WTC11 (cell line): ENCODE measurements at regions not wholly inside any gene's neighbourhood (a gene's known extent, or its start where the extent isn't known, plus 50 kb on each side); places are given as distances from the start of the nearest gene placed in this dataset.

Source experiments
- ATAC-seq: fragments of 200-7000 bp; cut with Tn5 transposase; 2 replicates; pipeline ENCODE4 v1.10.0; 2021; ENCODE audit warnings: mild to moderate bottlenecking, moderate library complexity
- CTCF ChIA-PET: fragments of 300-600 bp; sonication (Branson Sonifier 250); formaldehyde crosslinking; loops from one replicate; lab custom pipeline; 2021; ENCODE audit warnings: antibody characterized with exemption; lab: Charles Lee
- POLR2A ChIA-PET: fragments of 350-600 bp; sonication (Branson Sonifier 250); formaldehyde crosslinking; loops from one replicate; lab custom pipeline; 2021; ENCODE audit warnings: antibody characterized with exemption; lab: Charles Lee
- DNase-seq: peaks from one replicate; pipeline ENCODE4 v3.0.0; 2021; ENCODE audit warnings: low spot score
- H3K27ac Mint-ChIP-seq: 2 replicates; pipeline ENCODE4 v1.8.0; 2021; ENCODE audit warnings: mixed read lengths
- H3K27me3 Mint-ChIP-seq: 2 replicates; pipeline ENCODE4 v1.8.0; 2021; ENCODE audit warnings: low read depth, mild to moderate bottlenecking, moderate library complexity, mixed read lengths
- H3K36me3 Mint-ChIP-seq: 2 replicates; pipeline ENCODE4 v1.8.0; 2021; ENCODE audit warnings: mixed read lengths
- H3K4me1 Mint-ChIP-seq: 2 replicates; pipeline ENCODE4 v1.8.0; 2022; ENCODE audit warnings: mixed read lengths
- H3K4me3 Mint-ChIP-seq: 2 replicates; pipeline ENCODE4 v1.8.0; 2021; ENCODE audit warnings: mild to moderate bottlenecking, moderate library complexity, mixed read lengths
- H3K9me3 Mint-ChIP-seq: 2 replicates; pipeline ENCODE4 v1.8.0; 2021; ENCODE audit warnings: mixed read lengths
- ATF1 ChIP-seq: sonication (generic); formaldehyde crosslinking; IDR thresholded peaks from 2 replicates; pipeline ENCODE4 v1.8.1; 2023; ENCODE audit warnings: mild to moderate bottlenecking, moderate library complexity, missing genetic modification reagents
- ATF2 ChIP-seq: sonication (generic); formaldehyde crosslinking; IDR thresholded peaks from 2 replicates; pipeline ENCODE4 v1.8.1; 2022; ENCODE audit warnings: low read depth, missing genetic modification reagents, borderline replicate concordance
- CBFB ChIP-seq: sonication (generic); formaldehyde crosslinking; IDR thresholded peaks from 2 replicates; pipeline ENCODE4 v1.8.1; 2022; ENCODE audit warnings: mild to moderate bottlenecking, low read depth, missing genetic modification reagents
- CTCF ChIP-seq: fragments of 200-600 bp; IDR thresholded peaks from 2 replicates; pipeline ENCODE4 v1.8.0; 2022; ENCODE audit warnings: antibody characterized with exemption
- ESRRA ChIP-seq: sonication (generic); formaldehyde crosslinking; IDR thresholded peaks from 2 replicates; pipeline ENCODE4 v1.8.1; 2022; ENCODE audit warnings: mild to moderate bottlenecking, missing genetic modification reagents, borderline replicate concordance
- HMGA2 ChIP-seq: fragments of 250-450 bp; sonication (Bioruptor Pico); IDR thresholded peaks from 2 replicates; pipeline ENCODE4 v1.4.0; 2021; ENCODE audit warnings: mild to moderate bottlenecking, moderate library complexity
- JUN ChIP-seq: sonication (generic); formaldehyde crosslinking; IDR thresholded peaks from 2 replicates; pipeline ENCODE4 v1.8.0; 2023; ENCODE audit warnings: mild to moderate bottlenecking, missing genetic modification reagents
- MXD4 ChIP-seq: fragments of 250-450 bp; sonication (Bioruptor Pico); IDR thresholded peaks from 2 replicates; pipeline ENCODE4 v1.8.0; 2021; ENCODE audit warnings: mild to moderate bottlenecking, moderate library complexity, borderline replicate concordance
- NFE2L1 ChIP-seq: sonication (generic); formaldehyde crosslinking; IDR thresholded peaks from 2 replicates; pipeline ENCODE4 v1.8.1; 2023; ENCODE audit warnings: missing genetic modification reagents
- NFYB ChIP-seq: sonication (generic); formaldehyde crosslinking; conservative IDR thresholded peaks from 2 replicates; pipeline ENCODE4 v1.8.0; 2022; ENCODE audit warnings: low read depth, missing genetic modification reagents
- PRRX2 ChIP-seq: fragments of 250-450 bp; sonication (Bioruptor Pico); IDR thresholded peaks from 2 replicates; pipeline ENCODE4 v1.8.0; 2021; ENCODE audit warnings: mild to moderate bottlenecking
- ZNF121 ChIP-seq: sonication (generic); formaldehyde crosslinking; IDR thresholded peaks from 2 replicates; pipeline ENCODE4 v1.8.0; 2023; ENCODE audit warnings: missing genetic modification reagents
- ZNF281 ChIP-seq: sonication (generic); formaldehyde crosslinking; IDR thresholded peaks from 2 replicates; pipeline ENCODE4 v1.8.0; 2023; ENCODE audit warnings: mild to moderate bottlenecking, missing genetic modification reagents
- TF ChIP-seq, protein P1 (sequence below): sonication (generic); formaldehyde crosslinking; IDR thresholded peaks from 2 replicates; pipeline ENCODE4 v1.8.1; 2023; ENCODE audit warnings: mild to moderate bottlenecking, missing genetic modification reagents
- TF ChIP-seq, protein P2 (sequence below): fragments of 250-450 bp; sonication (Bioruptor Pico); conservative IDR thresholded peaks from 2 replicates; pipeline ENCODE4 v1.9.0; 2021; ENCODE audit warnings: mild to moderate bottlenecking
- TF ChIP-seq, protein P3 (sequence below): sonication (generic); formaldehyde crosslinking; IDR thresholded peaks from 2 replicates; pipeline ENCODE4 v1.8.1; 2023; ENCODE audit warnings: mild to moderate bottlenecking, missing genetic modification reagents
- TF ChIP-seq, protein P4 (sequence below): sonication (generic); formaldehyde crosslinking; IDR thresholded peaks from 2 replicates; pipeline ENCODE4 v1.8.1; 2022; ENCODE audit warnings: missing genetic modification reagents, borderline replicate concordance
- TF ChIP-seq, protein P5 (sequence below): fragments of 250-450 bp; sonication (Bioruptor Pico); IDR thresholded peaks from 2 replicates; pipeline ENCODE4 v1.9.0; 2021; ENCODE audit warnings: mild to moderate bottlenecking

- H3K36me3 Mint-ChIP-seq: no peaks in the 10 kb centered on the region
- CTCF ChIA-PET: interaction anchor here (2.0 kb wide), 1 partner anchor 95 kb away, joined by 6 read pairs; no protein-coding TSS in a partner anchor
- TF ChIP-seq, protein P1, sequence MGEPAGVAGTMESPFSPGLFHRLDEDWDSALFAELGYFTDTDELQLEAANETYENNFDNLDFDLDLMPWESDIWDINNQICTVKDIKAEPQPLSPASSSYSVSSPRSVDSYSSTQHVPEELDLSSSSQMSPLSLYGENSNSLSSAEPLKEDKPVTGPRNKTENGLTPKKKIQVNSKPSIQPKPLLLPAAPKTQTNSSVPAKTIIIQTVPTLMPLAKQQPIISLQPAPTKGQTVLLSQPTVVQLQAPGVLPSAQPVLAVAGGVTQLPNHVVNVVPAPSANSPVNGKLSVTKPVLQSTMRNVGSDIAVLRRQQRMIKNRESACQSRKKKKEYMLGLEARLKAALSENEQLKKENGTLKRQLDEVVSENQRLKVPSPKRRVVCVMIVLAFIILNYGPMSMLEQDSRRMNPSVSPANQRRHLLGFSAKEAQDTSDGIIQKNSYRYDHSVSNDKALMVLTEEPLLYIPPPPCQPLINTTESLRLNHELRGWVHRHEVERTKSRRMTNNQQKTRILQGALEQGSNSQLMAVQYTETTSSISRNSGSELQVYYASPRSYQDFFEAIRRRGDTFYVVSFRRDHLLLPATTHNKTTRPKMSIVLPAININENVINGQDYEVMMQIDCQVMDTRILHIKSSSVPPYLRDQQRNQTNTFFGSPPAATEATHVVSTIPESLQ (CRISPR knock-in tag): no peak
- ATAC-seq (no peak), DNase-seq (no peak)
- no peak overlapping the region for H3K4me3 Mint-ChIP-seq
- H3K27me3 Mint-ChIP-seq: peaks cover 4% of the 10 kb centered on the region; the same call in 1 of the 2 replicates
- no peaks in the 10 kb centered on the region for H3K9me3 Mint-ChIP-seq
- peaks cover 11% of the 10 kb centered on the region for H3K4me1 Mint-ChIP-seq
- H3K27ac Mint-ChIP-seq: no peak overlapping the region
- POLR2A ChIA-PET: no interaction called here
Observed at GRCh38 chr17:34447406-34447805, 84.4 kb upstream of the CCL1 start.

- DNase-seq (no peak), ATAC-seq (no peak)
- H3K9me3 Mint-ChIP-seq: no peaks in the 10 kb centered on the region
- H3K36me3 Mint-ChIP-seq: no peaks in the 10 kb centered on the region
- peaks cover 4% of the 10 kb centered on the region; the same call in 1 of the 2 replicates for H3K27me3 Mint-ChIP-seq
- peaks cover 11% of the 10 kb centered on the region for H3K4me1 Mint-ChIP-seq
- CTCF ChIA-PET: interaction anchor here (0.9 to 4.1 kb wide), 5 partner anchors 25 to 193 kb away, joined by 3 to 23 read pairs (median 7); no protein-coding TSS in a partner anchor
- no peak overlapping the region for H3K27ac Mint-ChIP-seq
- POLR2A ChIA-PET: interaction anchor here (0.7 kb wide), 1 partner anchor 363 kb away, joined by 3 read pairs; no protein-coding TSS in a partner anchor
- no peak overlapping the region for H3K4me3 Mint-ChIP-seq
- TF ChIP-seq ATF2 (CRISPR knock-in tag) (no peak), HMGA2 (CRISPR knock-in tag) (no peak), ATF1 (CRISPR knock-in tag) (no peak), MXD4 (CRISPR knock-in tag) (no peak), ZNF121 (CRISPR knock-in tag) (no peak), NFE2L1 (no peak), CTCF (no peak), ZNF281 (CRISPR knock-in tag) (no peak), ESRRA (CRISPR knock-in tag) (no peak), NFYB (CRISPR knock-in tag) (no peak), CBFB (CRISPR knock-in tag) (no peak), JUN (CRISPR knock-in tag) (no peak), PRRX2 (CRISPR knock-in tag) (no peak)
- TF ChIP-seq, protein P2, sequence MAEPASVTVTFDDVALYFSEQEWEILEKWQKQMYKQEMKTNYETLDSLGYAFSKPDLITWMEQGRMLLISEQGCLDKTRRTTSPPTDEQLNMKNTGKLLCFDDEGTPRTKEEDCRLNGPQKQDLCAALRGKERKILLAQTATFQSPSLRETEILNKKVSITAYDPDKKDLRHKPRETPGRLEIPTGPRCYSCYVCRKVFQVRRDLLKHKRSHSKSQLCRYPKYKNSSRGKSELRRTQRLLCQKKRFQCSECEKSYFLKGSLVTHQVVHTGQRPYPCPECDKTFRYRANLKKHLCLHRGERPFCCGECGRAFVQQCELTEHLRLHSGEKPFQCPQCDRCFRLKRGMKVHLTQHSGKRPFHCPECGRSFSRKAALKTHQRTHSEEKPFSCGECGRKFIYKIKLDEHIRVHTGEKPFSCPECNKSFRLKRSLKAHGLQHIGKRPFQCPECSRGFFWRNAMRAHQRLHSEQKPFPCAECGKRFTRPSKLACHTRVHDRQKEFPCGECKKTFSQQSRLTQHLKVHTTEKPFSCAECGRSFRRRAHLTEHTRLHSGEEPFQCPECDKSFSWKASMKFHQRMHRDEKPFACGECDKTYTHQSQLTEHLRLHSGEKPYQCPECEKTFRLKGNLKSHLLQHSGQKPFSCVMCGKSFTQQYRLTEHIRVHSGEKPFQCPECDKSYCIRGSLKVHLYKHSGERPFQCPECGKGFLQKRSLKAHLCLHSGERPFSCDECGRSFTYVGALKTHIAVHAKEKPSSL (CRISPR knock-in tag): no peak
- TF ChIP-seq, protein P3, sequence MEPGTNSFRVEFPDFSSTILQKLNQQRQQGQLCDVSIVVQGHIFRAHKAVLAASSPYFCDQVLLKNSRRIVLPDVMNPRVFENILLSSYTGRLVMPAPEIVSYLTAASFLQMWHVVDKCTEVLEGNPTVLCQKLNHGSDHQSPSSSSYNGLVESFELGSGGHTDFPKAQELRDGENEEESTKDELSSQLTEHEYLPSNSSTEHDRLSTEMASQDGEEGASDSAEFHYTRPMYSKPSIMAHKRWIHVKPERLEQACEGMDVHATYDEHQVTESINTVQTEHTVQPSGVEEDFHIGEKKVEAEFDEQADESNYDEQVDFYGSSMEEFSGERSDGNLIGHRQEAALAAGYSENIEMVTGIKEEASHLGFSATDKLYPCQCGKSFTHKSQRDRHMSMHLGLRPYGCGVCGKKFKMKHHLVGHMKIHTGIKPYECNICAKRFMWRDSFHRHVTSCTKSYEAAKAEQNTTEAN (CRISPR knock-in tag): no peak
- TF ChIP-seq, protein P4, sequence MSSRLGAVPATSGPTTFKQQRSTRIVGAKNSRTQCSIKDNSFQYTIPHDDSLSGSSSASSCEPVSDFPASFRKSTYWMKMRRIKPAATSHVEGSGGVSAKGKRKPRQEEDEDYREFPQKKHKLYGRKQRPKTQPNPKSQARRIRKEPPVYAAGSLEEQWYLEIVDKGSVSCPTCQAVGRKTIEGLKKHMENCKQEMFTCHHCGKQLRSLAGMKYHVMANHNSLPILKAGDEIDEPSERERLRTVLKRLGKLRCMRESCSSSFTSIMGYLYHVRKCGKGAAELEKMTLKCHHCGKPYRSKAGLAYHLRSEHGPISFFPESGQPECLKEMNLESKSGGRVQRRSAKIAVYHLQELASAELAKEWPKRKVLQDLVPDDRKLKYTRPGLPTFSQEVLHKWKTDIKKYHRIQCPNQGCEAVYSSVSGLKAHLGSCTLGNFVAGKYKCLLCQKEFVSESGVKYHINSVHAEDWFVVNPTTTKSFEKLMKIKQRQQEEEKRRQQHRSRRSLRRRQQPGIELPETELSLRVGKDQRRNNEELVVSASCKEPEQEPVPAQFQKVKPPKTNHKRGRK (CRISPR knock-in tag): no peak
- TF ChIP-seq, protein P5, sequence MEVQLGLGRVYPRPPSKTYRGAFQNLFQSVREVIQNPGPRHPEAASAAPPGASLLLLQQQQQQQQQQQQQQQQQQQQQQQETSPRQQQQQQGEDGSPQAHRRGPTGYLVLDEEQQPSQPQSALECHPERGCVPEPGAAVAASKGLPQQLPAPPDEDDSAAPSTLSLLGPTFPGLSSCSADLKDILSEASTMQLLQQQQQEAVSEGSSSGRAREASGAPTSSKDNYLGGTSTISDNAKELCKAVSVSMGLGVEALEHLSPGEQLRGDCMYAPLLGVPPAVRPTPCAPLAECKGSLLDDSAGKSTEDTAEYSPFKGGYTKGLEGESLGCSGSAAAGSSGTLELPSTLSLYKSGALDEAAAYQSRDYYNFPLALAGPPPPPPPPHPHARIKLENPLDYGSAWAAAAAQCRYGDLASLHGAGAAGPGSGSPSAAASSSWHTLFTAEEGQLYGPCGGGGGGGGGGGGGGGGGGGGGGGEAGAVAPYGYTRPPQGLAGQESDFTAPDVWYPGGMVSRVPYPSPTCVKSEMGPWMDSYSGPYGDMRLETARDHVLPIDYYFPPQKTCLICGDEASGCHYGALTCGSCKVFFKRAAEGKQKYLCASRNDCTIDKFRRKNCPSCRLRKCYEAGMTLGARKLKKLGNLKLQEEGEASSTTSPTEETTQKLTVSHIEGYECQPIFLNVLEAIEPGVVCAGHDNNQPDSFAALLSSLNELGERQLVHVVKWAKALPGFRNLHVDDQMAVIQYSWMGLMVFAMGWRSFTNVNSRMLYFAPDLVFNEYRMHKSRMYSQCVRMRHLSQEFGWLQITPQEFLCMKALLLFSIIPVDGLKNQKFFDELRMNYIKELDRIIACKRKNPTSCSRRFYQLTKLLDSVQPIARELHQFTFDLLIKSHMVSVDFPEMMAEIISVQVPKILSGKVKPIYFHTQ (CRISPR knock-in tag): no peak
Observed at GRCh38 chr17:34445101-34445500, 82.1 kb upstream of the CCL1 start.
